Esophagus squamous epithelium (tissue), 4 donors: ENCODE measurements at regions not wholly inside any gene's neighbourhood (a gene's known extent, or its start where the extent isn't known, plus 50 kb on each side); places are given as distances from the start of the nearest gene placed in this dataset.

Source experiments
- CTCF ChIP-seq, 6 experiments: fragments of 450-650 bp in 4 of 6; fragments of 200-600 bp in 2 of 6; sonication (generic) in 2 of 6; IDR thresholded peaks; one replicate each; pipeline ENCODE4 v1.5.1; 2016 to 2019; ENCODE audit warnings: antibody characterized with exemption in 6 of 6, mild to moderate bottlenecking in 4 of 6, moderate library complexity in 4 of 6
- POLR2A ChIP-seq, 4 donors: fragments of 450-650 bp; IDR thresholded peaks; one replicate each; pipeline ENCODE4 v1.6.1; 2017; ENCODE audit warnings: antibody characterized with exemption in 4 of 4, mild to moderate bottlenecking in 4 of 4, moderate library complexity in 3 of 4

- TF ChIP-seq CTCF (IDR thresholded peaks at IDR 0.05) (no peak), POLR2A (IDR thresholded peaks at IDR 0.05) (no peak)
Observed at GRCh38 chr10:111171183-111171582, 94.4 kb downstream of the ADRA2A start.
